Peyer's patch (tissue), 4 donors: ENCODE measurements at regions not wholly inside any gene's neighbourhood (a gene's known extent, or its start where the extent isn't known, plus 50 kb on each side); places are given as distances from the start of the nearest gene placed in this dataset.
"Not testable (repeated sequence)": the region's sequence is repeated elsewhere in the genome, so short reads cannot be mapped to it uniquely, and the experiment has no call there.

Experiments
- CTCF ChIP-seq, 6 experiments: fragments of 450-650 bp in 4 of 6; fragments of 200-600 bp in 2 of 6; sonication (generic) in 1 of 6; IDR thresholded peaks; one replicate each; pipeline ENCODE4 v1.5.1; 2017 to 2019; ENCODE audit warnings: antibody characterized with exemption in 6 of 6, mild to moderate bottlenecking in 3 of 6, moderate library complexity in 1 of 6
- POLR2A ChIP-seq, 2 donors: fragments of 450-650 bp; IDR thresholded peaks; one replicate each; pipeline ENCODE4 v1.5.1; 2017; ENCODE audit warnings: antibody characterized with exemption in 2 of 2, mild to moderate bottlenecking in 2 of 2, moderate library complexity in 2 of 2

- TF ChIP-seq POLR2A, CTCF (IDR thresholded peaks at IDR 0.05): not testable (repeated sequence)
These were observed 55.6 kb downstream of the RHOB start for GRCh38 chr2:20502496-20502895.
